RKO (cell line): ENCODE measurements at regions not wholly inside any gene's neighbourhood (a gene's known extent, or its start where the extent isn't known, plus 50 kb on each side); places are given as distances from the start of the nearest gene placed in this dataset.
"Not testable (repeated sequence)": the region's sequence is repeated elsewhere in the genome, so short reads cannot be mapped to it uniquely, and the experiment has no call there.

Experiments used
- DNase-seq: peaks from one replicate; pipeline ENCODE4 v3.0.0-alpha.2; 2016; ENCODE audit warnings: low spot score

GRCh38 chr16:75780669-75781068 lies 54.4 kb upstream of the CPHXL start:
- DNase-seq, result no peak

GRCh38 chr16:75781683-75782343 lies 55.5 kb upstream of the CPHXL start:
- DNase-seq, result no peak

DNA sequence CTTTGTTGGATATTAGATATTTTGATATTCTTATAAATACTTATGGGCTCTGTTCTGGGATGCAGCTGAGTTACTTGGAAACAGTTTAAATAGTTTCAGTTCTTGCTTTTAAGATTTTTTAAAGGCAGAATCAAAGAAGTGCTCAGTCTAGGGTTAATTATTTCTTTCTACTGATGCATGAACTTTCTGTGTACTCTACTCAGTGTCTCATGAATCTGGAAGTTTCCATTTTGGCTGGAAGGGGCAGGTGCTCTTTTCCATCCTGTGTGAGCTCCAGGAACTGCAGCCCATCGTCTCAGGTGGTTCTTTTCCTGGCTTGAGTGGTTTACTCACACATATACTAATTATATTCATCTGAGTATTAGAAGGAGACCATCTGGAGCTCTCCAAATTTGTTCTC lies 61.1 kb upstream of the CPHXL start:
- no peak for DNase-seq

DNA sequence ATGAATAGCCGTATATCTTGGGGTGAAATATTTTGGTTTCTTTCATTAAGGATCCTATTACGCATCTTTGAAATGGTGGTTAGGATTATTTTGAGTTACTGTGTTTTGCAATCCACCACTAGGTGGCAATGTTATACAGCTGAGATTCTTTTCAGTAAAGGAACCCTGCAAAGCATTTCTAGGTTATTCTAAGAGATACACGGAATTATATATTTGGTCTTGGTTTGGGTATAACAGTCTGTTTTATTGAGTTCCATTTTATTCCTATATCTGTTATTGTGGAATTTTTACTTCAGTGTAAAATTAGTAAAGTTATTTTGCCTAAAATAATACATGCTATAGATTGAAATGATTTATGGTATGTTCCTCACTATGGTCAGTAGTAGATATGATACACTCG lies 62.9 kb upstream of the CPHXL start:
- peak; percentile 69 for DNase-seq

GRCh38 chr16:75792771-75793492 lies 66.6 kb upstream of the CPHXL start:
- DNase-seq, result no peak

DNA sequence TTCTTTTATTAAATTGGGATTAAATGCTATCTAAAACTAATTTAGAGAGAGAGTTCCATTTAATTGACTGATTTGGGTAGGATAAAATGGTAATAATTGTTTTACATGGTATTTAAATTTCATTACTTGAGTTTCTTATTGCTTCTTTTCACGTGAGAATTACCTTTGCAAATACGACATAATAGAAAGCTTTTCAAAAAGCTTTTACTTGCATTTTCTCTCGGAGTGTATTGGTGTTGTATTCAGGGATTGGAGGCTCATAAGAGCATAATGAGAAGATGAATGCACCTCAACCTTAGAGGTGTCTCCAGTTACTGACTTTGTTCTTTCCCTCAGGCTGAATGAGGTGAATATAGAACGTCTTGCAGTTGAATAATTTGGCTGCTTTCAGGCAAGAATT lies 67.4 kb upstream of the CPHXL start:
- no peak for DNase-seq

DNA sequence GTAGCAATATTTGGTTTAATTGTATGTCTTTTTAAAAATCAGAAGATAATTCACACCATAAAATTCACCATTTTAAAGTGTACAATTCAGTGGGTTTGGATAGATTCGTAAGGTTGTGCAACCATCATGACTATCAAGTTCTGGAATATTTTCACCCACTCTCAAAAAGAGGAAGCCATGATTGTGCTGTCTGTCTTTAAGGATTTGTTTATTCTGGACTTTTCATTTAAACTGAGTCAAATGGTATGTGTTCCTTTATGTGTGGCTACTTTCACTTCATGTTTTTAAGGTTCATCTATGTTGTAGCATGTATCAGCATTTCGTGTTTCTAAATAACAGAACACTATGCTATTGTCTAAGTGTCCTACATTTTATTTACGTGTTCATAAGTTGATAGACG lies 68.1 kb upstream of the CPHXL start:
- no peak for DNase-seq

- DNase-seq, result no peak
These were observed 72.4 kb upstream of the CPHXL start for GRCh38 chr16:75798714-75799113.

DNA sequence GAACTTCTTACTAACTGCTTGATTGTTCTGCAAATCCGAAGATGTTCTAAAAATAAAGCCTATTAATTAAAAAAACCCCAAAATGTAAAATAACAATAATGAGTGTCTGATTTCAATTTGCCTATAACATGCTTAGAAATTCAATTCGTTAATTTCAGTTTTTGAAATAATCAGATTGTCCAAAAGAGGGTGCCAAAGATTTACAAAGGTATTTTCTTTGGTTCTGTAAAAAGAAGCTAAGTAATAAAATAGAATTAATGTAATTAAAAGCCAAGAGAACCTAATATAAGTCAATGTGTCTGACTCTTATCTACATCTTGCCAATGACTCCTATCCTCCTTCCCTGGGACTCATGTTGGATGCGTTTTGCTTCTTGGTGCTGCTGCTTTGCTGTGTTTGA lies 75.0 kb upstream of the CPHXL start:
- peak; percentile 2 for DNase-seq

DNA sequence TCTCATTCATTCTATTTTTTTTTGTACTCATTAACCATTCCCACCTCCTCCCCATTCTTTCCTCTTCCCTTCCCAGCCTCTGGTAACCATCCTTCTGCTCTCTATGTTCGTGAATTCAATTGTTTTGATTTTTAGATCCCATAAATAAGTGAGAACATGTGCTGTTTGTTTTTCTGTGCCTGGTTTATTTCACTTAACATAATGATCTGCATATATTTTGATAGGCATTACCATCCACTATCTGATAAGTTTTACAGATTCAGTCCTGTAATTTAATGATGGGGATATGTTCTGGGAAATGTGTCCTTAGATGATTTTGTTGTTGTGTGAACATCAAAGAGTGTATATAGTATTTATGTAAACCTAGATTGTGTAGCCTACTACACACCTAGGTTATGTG lies 77.5 kb upstream of the CPHXL start:
- no peak for DNase-seq

DNA sequence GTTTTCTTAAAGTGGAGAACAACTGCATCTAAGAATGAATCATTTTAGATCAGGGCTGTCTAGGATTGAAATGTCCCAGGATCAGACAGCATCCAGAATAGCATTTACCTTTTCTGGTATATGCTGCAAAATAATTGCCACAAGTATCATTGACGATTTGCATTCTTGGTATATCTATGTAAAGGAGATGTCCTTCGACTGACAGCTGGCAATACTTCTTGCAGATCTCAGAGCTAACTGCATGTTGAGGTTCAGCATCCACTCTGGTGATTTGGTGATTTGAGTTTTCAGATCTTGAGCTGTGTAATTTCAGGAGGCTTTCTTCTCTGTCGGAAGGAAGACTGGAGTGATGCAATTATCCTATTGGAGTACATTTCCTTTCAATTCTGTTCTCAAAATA lies 78.1 kb upstream of the CPHXL start:
- DNase-seq, result no peak

DNA sequence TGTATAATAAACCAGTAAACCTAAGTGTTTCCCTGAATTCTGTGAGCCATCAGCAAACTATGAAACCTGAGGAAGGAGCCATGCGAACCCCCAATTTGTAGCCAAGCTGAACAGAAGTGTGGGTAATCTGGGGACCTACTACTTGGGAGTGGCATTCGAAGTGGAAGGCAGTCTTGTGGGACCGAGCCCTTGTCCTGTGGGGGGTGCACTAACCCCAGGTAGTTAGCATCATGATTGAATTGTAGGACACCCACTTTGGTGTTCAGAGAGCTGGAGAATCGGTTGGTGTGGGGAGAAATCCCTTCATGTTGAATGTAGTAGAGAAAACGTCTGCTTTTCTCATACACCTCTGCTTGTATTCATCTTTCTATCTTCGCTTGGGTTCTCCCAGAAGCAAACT lies 79.7 kb upstream of the CPHXL start:
- no peak for DNase-seq

DNA sequence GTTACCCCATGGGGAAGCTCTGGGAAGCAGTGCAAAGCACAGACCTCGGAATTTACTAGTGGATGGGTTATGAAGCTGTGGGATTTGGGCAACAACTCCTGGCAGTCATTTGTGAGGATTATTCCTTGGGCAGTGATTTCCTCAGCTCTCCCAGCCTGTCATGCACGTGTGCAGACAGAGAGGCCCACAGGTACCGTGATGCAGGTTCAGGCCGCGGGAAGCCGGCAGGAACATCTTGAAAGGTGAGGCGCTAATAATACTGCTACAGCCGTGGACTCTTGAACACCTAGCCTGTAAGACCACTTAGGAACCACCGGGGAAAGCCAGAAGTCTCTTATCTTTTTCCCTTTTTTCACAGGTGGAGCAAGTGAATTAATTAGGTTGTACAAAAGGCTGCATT lies 80.2 kb upstream of the CPHXL start:
- no peak for DNase-seq

- DNase-seq, result no peak
These were observed 84.1 kb upstream of the CPHXL start for GRCh38 chr16:75810342-75810741.

GRCh38 chr16:75811020-75811634 lies 84.8 kb upstream of the CPHXL start:
- DNase-seq, result no peak

DNA sequence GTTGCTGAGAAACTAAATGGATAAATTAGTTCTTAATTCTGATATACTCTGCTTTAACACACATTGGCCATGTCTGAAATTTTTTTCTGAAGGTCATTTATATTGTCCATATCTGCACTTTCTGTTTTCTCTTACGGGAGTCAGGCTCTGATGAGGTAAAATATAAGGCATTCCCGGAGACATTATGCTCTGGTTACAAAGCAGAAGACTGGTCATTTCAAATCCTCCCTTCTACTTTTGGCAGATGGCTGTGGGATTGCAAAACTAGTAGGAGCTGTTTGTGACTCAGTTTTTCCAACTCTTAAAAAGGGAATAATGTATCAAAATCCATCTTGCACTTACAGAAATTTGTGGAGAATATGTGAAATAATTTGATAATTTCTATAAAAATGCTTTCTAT lies 92.2 kb upstream of the CPHXL start:
- peak; percentile 5 for DNase-seq

- DNase-seq, result peak; percentile 43
These were observed 94.4 kb upstream of the CPHXL start for GRCh38 chr16:75820672-75821071.

GRCh38 chr16:75821117-75821516 lies 94.8 kb upstream of the CPHXL start:
- DNase-seq, result no peak

- not testable (repeated sequence) for DNase-seq
These were observed 99.5 kb upstream of the CPHXL start for GRCh38 chr16:75825750-75826149.

DNA sequence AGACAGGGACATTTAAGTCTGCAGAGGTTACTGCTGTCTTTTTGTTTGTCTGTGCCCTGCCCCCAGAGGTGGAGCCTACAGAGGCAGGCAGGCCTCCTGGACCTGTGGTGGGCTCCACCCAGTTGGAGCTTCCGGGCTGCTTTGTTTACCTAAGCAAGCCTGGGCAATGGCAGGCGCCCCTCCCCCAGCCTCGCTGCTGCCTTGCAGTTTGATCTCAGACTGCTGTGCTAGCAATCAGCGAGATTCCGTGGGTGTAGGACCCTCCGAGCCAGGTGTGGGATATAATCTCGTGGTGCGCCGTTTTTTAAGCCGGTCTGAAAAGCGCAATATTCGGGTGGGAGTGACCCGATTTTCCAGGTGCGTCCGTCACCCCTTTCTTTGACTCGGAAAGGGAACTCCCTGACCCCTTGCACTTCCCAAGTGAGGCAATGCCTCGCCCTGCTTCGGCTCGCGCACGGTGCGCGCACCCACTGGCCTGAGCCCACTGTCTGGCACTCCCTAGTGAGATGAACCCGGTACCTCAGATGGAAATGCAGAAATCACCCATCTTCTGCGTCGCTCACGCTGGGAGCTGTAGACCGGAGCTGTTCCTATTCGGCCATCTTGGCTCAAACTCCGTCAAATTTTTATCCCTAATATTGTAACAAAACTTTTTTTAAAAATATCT lies 101.2 kb upstream of the CPHXL start:
- DNase-seq, result not testable (repeated sequence)

GRCh38 chr16:75833385-75833784 lies 107.1 kb upstream of the CPHXL start:
- DNase-seq, result not testable (repeated sequence)

DNA sequence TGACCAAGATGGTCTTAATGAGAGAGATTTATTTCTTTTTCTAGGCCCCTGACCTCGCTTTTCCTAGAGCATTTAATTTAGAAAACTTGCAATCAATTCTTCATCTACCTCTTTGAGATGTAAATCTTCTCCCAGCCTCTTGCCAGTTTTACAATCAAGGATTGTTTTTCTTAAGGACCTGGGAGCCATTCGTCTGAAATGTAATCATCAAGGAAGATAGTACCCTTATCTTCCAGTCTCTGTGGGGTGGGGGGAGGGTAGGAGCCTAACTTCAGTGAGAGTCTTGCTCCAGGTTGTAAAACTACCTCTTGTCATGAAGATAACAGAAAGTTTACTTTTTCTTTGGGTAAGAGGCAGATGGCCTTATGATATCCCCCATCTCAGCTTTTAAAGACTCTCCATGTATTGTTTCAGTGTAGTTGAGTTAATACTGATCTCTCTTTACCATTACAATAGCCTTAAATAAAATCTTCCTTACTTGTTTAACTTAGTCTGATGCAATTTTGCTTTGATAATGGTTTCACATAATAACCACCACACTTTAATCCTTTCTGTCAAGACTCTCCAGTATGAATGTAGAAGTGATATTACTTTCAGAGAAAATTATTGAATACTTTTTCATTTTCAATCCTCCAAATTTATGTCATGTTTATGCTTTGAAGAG lies 110.2 kb upstream of the CPHXL start:
- DNase-seq, result no peak
